DND-41 (cell line): ENCODE measurements at regions not wholly inside any gene's neighbourhood (a gene's known extent, or its start where the extent isn't known, plus 50 kb on each side); places are given as distances from the start of the nearest gene placed in this dataset.

ENCODE experiments used
- ATAC-seq: fragments of 200-7000 bp; cut with Tn5 transposase; 3 replicates; pipeline ENCODE4 v1.9.1; 2021; ENCODE audit warnings: low read depth; ENCODE audit not compliant: insufficient read depth
- DNase-seq: peaks from one replicate; pipeline ENCODE4 v3.0.0-alpha.2; 2020
- H2AFZ ChIP-seq: 2 replicates; pipeline ENCODE4 v1.6.0; 2012; ENCODE audit warnings: low read depth, low read length
- H3K27ac ChIP-seq: 2 replicates; pipeline ENCODE4 v1.5.1; 2012; ENCODE audit warnings: low read length, inconsistent platforms
- H3K27me3 ChIP-seq: fragments of 200-600 bp; sonication (generic); 2 replicates; pipeline ENCODE4 v1.6.0; 2012; ENCODE audit warnings: low read length, mild to moderate bottlenecking, inconsistent platforms; ENCODE audit not compliant: insufficient read depth, poor library complexity
- H3K36me3 ChIP-seq: 2 replicates; pipeline ENCODE4 v1.5.1; 2012; ENCODE audit warnings: low read length, inconsistent platforms; ENCODE audit not compliant: insufficient read depth
- H3K4me1 ChIP-seq: 2 replicates; pipeline ENCODE4 v1.5.1; 2012; ENCODE audit warnings: mild to moderate bottlenecking, low read length; ENCODE audit not compliant: insufficient read depth
- H3K4me2 ChIP-seq: 2 replicates; pipeline ENCODE4 v1.6.0; 2012; ENCODE audit warnings: mild to moderate bottlenecking, moderate library complexity, low read length, inconsistent platforms; ENCODE audit not compliant: insufficient read depth
- H3K4me3 ChIP-seq, 2 experiments: fragments of 200-600 bp in 1 of 2; shearing (Covaris generic) in 1 of 2; 2 replicates each; pipeline ENCODE4 v1.5.1; 2012 to 2016; ENCODE audit warnings: inconsistent platforms in 2 of 2, low read length in 2 of 2, mild to moderate bottlenecking in 2 of 2, low read depth in 1 of 2, moderate library complexity in 1 of 2
- H3K79me2 ChIP-seq: 2 replicates; pipeline ENCODE4 v1.6.0; 2012; ENCODE audit warnings: low read length, inconsistent platforms; ENCODE audit not compliant: insufficient read depth
- H3K9ac ChIP-seq: 2 replicates; pipeline ENCODE4 v1.6.0; 2012; ENCODE audit warnings: low read depth, mild to moderate bottlenecking, inconsistent platforms, low read length, moderate library complexity
- H3K9me3 ChIP-seq: 2 replicates; pipeline ENCODE4 v1.5.1; 2012; ENCODE audit warnings: low read length, moderate library complexity, mild to moderate bottlenecking, inconsistent platforms; ENCODE audit not compliant: insufficient read depth, severe bottlenecking
- H4K20me1 ChIP-seq: 2 replicates; pipeline ENCODE4 v1.6.0; 2012; ENCODE audit warnings: low read length; ENCODE audit not compliant: insufficient read depth
- CTCF ChIP-seq: IDR thresholded peaks from 2 replicates; pipeline ENCODE4 v1.5.1; 2012; ENCODE audit warnings: borderline replicate concordance, low read length, moderate library complexity, mild to moderate bottlenecking; ENCODE audit not compliant: poor library complexity, severe bottlenecking; ENCODE audit errors: extremely low read depth
- EZH2 ChIP-seq: IDR thresholded peaks from 3 replicates; pipeline ENCODE4 v1.6.1; 2012; ENCODE audit warnings: borderline replicate concordance, low read depth, mild to moderate bottlenecking, moderate library complexity, low read length, inconsistent platforms; ENCODE audit not compliant: severe bottlenecking

GRCh38 chr2:106037932-106038331 is 156.2 kb downstream of the UXS1 start:
- H3K9ac ChIP-seq, result no peak overlapping the region
- no peaks in the 10 kb centered on the region for H3K36me3 ChIP-seq
- no peaks in the 10 kb centered on the region for H4K20me1 ChIP-seq
- H3K4me1 ChIP-seq, result no peaks in the 10 kb centered on the region
- H3K4me2 ChIP-seq, result no peak overlapping the region
- H3K79me2 ChIP-seq, result no peaks in the 10 kb centered on the region
- no peak overlapping the region for H3K27ac ChIP-seq
- H3K4me3 ChIP-seq, result no peak overlapping the region
- H3K9me3 ChIP-seq, result no peaks in the 10 kb centered on the region
- no peaks in the 10 kb centered on the region for H3K27me3 ChIP-seq
- TF ChIP-seq CTCF (no peak), EZH2 (no peak)
- no peak overlapping the region for H2AFZ ChIP-seq
- ATAC-seq (no peak), DNase-seq (no peak)

GRCh38 chr2:106037262-106037661 is 156.8 kb downstream of the UXS1 start:
- H3K4me3 ChIP-seq, result no peak overlapping the region
- no peak for TF ChIP-seq EZH2
- no peak for TF ChIP-seq CTCF
- H3K79me2 ChIP-seq, result no peaks in the 10 kb centered on the region
- no peak overlapping the region for H3K4me2 ChIP-seq
- H3K27ac ChIP-seq, result no peak overlapping the region
- no peak overlapping the region for H2AFZ ChIP-seq
- H3K4me1 ChIP-seq, result no peaks in the 10 kb centered on the region
- ATAC-seq (no peak), DNase-seq (no peak)
- no peaks in the 10 kb centered on the region for H4K20me1 ChIP-seq
- no peaks in the 10 kb centered on the region for H3K9me3 ChIP-seq
- H3K27me3 ChIP-seq, result no peaks in the 10 kb centered on the region
- H3K9ac ChIP-seq, result no peak overlapping the region
- H3K36me3 ChIP-seq, result no peaks in the 10 kb centered on the region

GRCh38 chr2:106034325-106034724 is 159.8 kb downstream of the UXS1 start:
- Histone ChIP-seq H3K9ac (no peak overlapping the region), H3K4me3 (no peak overlapping the region), H3K4me1 (no peaks in the 10 kb centered on the region), H3K27ac (no peak overlapping the region), H2AFZ (no peak overlapping the region), H3K79me2 (no peaks in the 10 kb centered on the region), H3K4me2 (no peak overlapping the region), H4K20me1 (no peaks in the 10 kb centered on the region), H3K36me3 (no peaks in the 10 kb centered on the region), H3K9me3 (no peaks in the 10 kb centered on the region), H3K27me3 (no peaks in the 10 kb centered on the region)
- DNase-seq (no peak), ATAC-seq (no peak)
- TF ChIP-seq CTCF (no peak), EZH2 (no peak)

GRCh38 chr2:106032676-106033075 is 161.4 kb downstream of the UXS1 start:
- Histone ChIP-seq H3K27me3 (no peaks in the 10 kb centered on the region), H3K4me3 (no peak overlapping the region), H3K79me2 (no peaks in the 10 kb centered on the region), H4K20me1 (no peaks in the 10 kb centered on the region), H3K27ac (no peak overlapping the region), H2AFZ (no peak overlapping the region), H3K36me3 (no peaks in the 10 kb centered on the region), H3K4me2 (no peak overlapping the region), H3K4me1 (no peaks in the 10 kb centered on the region), H3K9me3 (no peaks in the 10 kb centered on the region), H3K9ac (no peak overlapping the region)
- TF ChIP-seq CTCF, result no peak
- TF ChIP-seq EZH2, result no peak
- no peak for ATAC-seq
- no peak for DNase-seq
